ENCODE measurements at regions not wholly inside any gene's neighbourhood (a gene's known extent, or its start where the extent isn't known, plus 50 kb on each side); places are given as distances from the start of the nearest gene placed in this dataset.

- Histone ChIP-seq H3K9me3 (no peaks in the 10 kb centered on the region), H3K4me1 (ENCODE audit: low read depth) (no peaks in the 10 kb centered on the region), H3K4me3 (no peak overlapping the region), H3K36me3 (ENCODE audit: low read depth) (no peaks in the 10 kb centered on the region)
- no peak for DNase-seq
- intact Hi-C loops (cut with DNase I, micrococcal nuclease) = no loop called here
- ATAC-seq = no peak
- no peak for TF ChIP-seq CTCF (IDR thresholded peaks at IDR 0.05)
Observed at GRCh38 chr1:191279266-191279800, 801.7 kb upstream of the BRINP3 start.

GRCh38 chr1:191284175-191284574, 806.5 kb upstream of the BRINP3 start:
- TF ChIP-seq CTCF (IDR thresholded peaks at IDR 0.05) = no peak

GRCh38 chr1:191290441-191290840, 812.8 kb upstream of the BRINP3 start:
- intact Hi-C loops (cut with DNase I, micrococcal nuclease) = no loop called here
- no peak for ATAC-seq
- TF ChIP-seq CTCF (IDR thresholded peaks at IDR 0.05) = no peak

More at GRCh38 chr1:191284175-191284574, 806.5 kb upstream of the BRINP3 start:
- H3K9me3 ChIP-seq = peaks cover 3% of the 10 kb centered on the region
- intact Hi-C loops (cut with DNase I, micrococcal nuclease) = no loop called here
- H3K36me3 ChIP-seq (ENCODE audit: low read depth) = no peaks in the 10 kb centered on the region
- DNase-seq = no peak
- no peak overlapping the region for H3K4me3 ChIP-seq
- ATAC-seq = no peak
- no peaks in the 10 kb centered on the region for H3K4me1 ChIP-seq (ENCODE audit: low read depth)

GRCh38 chr1:191305370-191305769, 827.7 kb upstream of the BRINP3 start:
- TF ChIP-seq CTCF (IDR thresholded peaks at IDR 0.05) = no peak
- Histone ChIP-seq H3K4me1 (ENCODE audit: low read depth) (no peaks in the 10 kb centered on the region), H3K36me3 (ENCODE audit: low read depth) (no peaks in the 10 kb centered on the region), H3K4me3 (no peak overlapping the region), H3K9me3 (no peaks in the 10 kb centered on the region)
- DNase-seq (no peak), ATAC-seq (no peak)
- intact Hi-C loops (cut with DNase I, micrococcal nuclease) = no loop called here

More at GRCh38 chr1:191290441-191290840, 812.8 kb upstream of the BRINP3 start:
- DNase-seq = no peak
- H3K9me3 ChIP-seq = peaks cover 3% of the 10 kb centered on the region
- H3K36me3 ChIP-seq (ENCODE audit: low read depth) = no peaks in the 10 kb centered on the region
- no peak overlapping the region for H3K4me3 ChIP-seq
- no peaks in the 10 kb centered on the region for H3K4me1 ChIP-seq (ENCODE audit: low read depth)

GRCh38 chr1:191306916-191307315, 829.3 kb upstream of the BRINP3 start:
- ATAC-seq (no peak), DNase-seq (no peak)
- Histone ChIP-seq H3K36me3 (ENCODE audit: low read depth) (no peaks in the 10 kb centered on the region), H3K4me3 (no peak overlapping the region), H3K4me1 (ENCODE audit: low read depth) (no peaks in the 10 kb centered on the region), H3K9me3 (no peaks in the 10 kb centered on the region)
- TF ChIP-seq CTCF (IDR thresholded peaks at IDR 0.05) = no peak
- intact Hi-C loops (cut with DNase I, micrococcal nuclease) = no loop called here

GRCh38 chr1:191320062-191320461, 838.2 kb upstream of the RGS18 start:
- intact Hi-C loops (cut with DNase I, micrococcal nuclease) = no loop called here
- H3K9me3 ChIP-seq = no peaks in the 10 kb centered on the region
- no peak overlapping the region for H3K4me3 ChIP-seq
- ATAC-seq = no peak
- no peak for DNase-seq
- no peaks in the 10 kb centered on the region for H3K36me3 ChIP-seq (ENCODE audit: low read depth)
- no peaks in the 10 kb centered on the region for H3K4me1 ChIP-seq (ENCODE audit: low read depth)
- TF ChIP-seq CTCF (IDR thresholded peaks at IDR 0.05) = no peak
